ENCODE measurements at regions not wholly inside any gene's neighbourhood (a gene's known extent, or its start where the extent isn't known, plus 50 kb on each side); places are given as distances from the start of the nearest gene placed in this dataset.
A peak's percentile ranks its signal among the peaks of the same experiment; 100 is the strongest.

DNA sequence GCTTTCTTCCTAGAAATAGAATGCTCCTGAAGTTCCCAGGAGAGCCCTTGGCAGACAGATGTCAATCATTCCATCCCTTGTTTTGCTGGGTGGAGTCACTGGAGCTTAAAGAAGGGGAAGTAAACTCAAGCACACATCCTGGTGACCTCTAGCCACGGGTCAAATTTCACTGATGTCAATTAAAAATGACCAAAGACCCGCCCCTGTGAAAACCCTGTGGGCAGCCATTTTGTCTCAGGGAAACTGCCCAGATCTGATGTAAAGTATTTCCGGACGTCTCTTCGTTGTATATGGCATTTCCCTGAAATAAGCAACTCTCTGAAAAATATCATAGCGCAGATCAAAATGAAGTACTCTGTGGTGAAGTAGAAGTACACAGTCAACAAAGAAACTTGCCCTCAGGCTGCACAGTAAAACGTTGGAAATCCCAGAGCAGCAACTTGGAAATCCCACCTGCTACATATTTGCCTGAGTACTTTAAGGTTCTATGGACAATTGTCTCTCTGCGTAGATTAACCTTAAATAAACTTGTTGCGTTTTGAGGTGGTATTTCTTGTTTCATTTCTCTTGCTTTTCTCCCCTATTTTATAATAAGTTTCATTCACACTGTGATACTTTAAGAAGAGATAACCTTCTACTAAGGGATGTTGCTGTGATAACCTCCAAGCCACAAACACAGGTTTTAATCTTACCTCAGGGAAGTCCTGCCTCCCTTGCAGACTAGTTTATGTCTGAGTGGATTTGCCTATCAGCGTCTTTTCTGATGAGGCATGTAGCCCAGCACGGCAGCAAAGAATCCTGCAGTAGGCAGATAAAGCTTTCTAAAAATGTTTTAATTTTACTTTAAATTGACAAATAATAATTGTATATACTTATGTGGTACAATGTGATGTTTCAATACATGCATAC is 60.9 kb upstream of the PIP5K1B start:
- H3K4me3 ChIP-seq (ENCODE audit: low read depth, low read length), result peak overlapping the region; percentile 58
- TF ChIP-seq, protein P1, sequence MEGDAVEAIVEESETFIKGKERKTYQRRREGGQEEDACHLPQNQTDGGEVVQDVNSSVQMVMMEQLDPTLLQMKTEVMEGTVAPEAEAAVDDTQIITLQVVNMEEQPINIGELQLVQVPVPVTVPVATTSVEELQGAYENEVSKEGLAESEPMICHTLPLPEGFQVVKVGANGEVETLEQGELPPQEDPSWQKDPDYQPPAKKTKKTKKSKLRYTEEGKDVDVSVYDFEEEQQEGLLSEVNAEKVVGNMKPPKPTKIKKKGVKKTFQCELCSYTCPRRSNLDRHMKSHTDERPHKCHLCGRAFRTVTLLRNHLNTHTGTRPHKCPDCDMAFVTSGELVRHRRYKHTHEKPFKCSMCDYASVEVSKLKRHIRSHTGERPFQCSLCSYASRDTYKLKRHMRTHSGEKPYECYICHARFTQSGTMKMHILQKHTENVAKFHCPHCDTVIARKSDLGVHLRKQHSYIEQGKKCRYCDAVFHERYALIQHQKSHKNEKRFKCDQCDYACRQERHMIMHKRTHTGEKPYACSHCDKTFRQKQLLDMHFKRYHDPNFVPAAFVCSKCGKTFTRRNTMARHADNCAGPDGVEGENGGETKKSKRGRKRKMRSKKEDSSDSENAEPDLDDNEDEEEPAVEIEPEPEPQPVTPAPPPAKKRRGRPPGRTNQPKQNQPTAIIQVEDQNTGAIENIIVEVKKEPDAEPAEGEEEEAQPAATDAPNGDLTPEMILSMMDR (IDR thresholded peaks at IDR 0.05; ENCODE audit: insufficient read depth, low read depth, low read length, missing control alignments), result no peak
- DNase-seq (ENCODE audit: low read depth), result peak; percentile 89

DNA sequence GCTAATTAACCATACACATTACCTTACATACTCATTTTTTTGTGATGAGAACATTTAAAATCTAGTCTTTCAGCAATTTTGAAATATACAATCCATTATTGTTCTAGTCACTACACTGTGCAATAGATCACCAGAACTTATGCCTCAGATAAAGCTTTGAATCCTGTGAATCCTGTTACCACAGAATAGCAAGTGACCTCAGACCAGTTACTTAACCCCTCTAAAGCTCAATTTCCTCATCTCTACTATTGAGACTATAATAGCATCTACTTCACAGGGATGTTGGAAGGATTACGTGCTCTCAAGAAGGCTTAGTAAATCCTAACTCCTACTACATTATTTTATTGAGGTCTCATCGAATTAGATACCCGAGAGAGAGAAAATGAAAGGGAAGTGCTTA is 60.2 kb upstream of the PIP5K1B start:
- TF ChIP-seq, protein P1 (IDR thresholded peaks at IDR 0.05; ENCODE audit: insufficient read depth, low read depth, low read length, missing control alignments), result no peak
- no peak for DNase-seq (ENCODE audit: low read depth)
- peak overlapping the region; percentile 58 for H3K4me3 ChIP-seq (ENCODE audit: low read depth, low read length)

DNA sequence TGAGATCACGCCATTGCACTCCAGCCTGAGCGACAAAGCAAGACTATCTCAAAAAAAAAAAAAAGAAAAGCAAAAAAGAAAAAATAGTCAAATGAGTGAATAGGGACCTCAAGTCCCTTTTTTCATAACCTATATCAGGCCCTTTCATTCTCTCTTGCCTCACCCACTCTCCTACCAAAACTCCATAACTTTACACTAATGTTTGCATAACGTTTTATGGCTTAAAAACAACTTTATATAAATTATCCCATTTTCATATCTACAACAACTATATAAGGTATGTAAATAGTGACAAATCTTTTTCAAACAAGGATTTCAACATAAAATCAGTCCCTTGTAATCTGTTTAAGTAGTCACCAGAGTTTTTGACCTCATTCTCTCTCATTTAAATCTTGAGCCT is 56.9 kb upstream of the PIP5K1B start:
- DNase-seq (ENCODE audit: low read depth), result no peak
- no peak overlapping the region for H3K4me3 ChIP-seq (ENCODE audit: low read depth, low read length)
- TF ChIP-seq, protein P1 (IDR thresholded peaks at IDR 0.05; ENCODE audit: insufficient read depth, low read depth, low read length, missing control alignments), result no peak

DNA sequence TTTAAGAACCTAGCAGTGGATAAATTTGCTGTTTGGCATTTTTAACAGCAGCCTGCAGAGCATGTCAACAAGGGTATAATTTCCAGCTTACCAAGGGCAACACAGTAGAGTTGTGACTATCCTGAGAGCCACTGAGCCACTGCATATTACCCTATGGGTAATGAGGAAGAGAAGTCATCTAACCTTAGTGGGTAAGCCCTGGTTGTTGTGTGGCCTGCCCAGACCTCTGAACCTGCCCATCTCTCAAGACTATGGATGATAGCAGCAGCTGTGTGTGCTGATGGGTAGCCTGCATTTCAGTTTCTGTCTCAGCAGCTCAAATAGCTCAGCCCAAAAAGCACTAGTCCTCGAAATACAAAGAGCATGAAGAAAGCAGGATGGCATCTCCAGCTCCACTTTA is 56.1 kb upstream of the PIP5K1B start:
- peak; percentile 55 for DNase-seq (ENCODE audit: low read depth)
- no peak overlapping the region for H3K4me3 ChIP-seq (ENCODE audit: low read depth, low read length)
- TF ChIP-seq, protein P1 (IDR thresholded peaks at IDR 0.05; ENCODE audit: insufficient read depth, low read depth, low read length, missing control alignments), result no peak

DNA sequence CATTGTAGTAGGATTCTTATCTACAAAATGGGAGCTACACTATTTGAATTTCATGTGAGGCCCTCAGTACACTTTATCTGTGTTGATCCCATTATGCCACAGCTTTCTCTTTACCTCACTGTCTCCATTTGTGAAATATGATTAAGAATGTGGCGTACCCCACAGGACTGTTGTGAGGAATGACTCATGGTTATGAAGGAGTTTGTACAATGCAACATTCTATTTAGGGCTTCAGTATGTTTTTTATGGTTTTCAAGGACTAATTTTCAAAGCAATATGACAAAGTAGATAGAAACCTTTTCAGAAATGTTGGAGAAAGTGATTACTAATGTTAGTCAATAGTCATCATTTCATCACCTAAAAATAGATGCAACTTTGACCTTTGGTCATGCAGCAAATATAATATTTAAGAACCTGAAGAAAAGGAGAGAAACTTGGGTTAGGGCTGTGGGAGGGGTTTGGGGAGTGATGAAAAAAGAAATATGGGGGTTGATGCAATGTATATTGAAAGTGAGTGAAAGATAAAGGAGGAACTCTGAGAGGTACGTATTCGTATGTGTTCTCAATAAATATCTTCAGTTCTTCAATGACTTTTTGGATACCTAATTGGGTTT is 53.7 kb upstream of the PIP5K1B start:
- TF ChIP-seq, protein P1 (IDR thresholded peaks at IDR 0.05; ENCODE audit: insufficient read depth, low read depth, low read length, missing control alignments), result no peak
- DNase-seq (ENCODE audit: low read depth), result no peak
- no peak overlapping the region for H3K4me3 ChIP-seq (ENCODE audit: low read depth, low read length)

DNA sequence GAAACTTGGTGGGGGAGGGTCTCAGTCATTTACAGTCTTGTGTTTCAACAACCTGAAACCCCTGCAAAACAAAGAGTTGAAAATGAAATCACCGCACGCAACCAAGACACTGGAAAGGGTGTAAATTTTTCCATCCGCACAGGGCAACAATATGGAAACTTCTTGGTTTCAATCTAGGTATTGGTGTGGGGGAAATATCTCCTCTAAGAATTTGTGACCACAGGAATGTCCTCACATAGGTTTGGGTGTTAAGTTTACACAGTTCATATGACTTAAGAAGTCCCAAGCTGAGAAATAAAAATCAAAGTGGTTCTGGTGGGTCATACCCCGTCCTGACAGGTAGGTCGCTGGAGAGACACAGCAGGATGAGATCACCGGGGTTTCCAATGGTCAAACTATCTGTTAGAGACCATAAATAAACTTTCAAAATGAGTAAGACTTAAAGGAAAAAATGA is 51.9 kb upstream of the PIP5K1B start:
- peak; percentile 90 for DNase-seq (ENCODE audit: low read depth)
- no peak overlapping the region for H3K4me3 ChIP-seq (ENCODE audit: low read depth, low read length)
- TF ChIP-seq, protein P1 (IDR thresholded peaks at IDR 0.05; ENCODE audit: insufficient read depth, low read depth, low read length, missing control alignments), result no peak
